ENCODE measurements at regions not wholly inside any gene's neighbourhood (a gene's known extent, or its start where the extent isn't known, plus 50 kb on each side); places are given as distances from the start of the nearest gene placed in this dataset.

- TF ChIP-seq EZH2 (IDR thresholded peaks at IDR 0.05) (no peak), CTCF (IDR thresholded peaks at IDR 0.05 in 2 of 3, conservative IDR thresholded peaks at IDR 0.05 in 1 of 3; ENCODE audit: borderline replicate concordance in 1 of 3, insufficient read depth in 1 of 3, low read depth in 2 of 3, low read length in 2 of 3) (no peak), YY1 (IDR thresholded peaks at IDR 0.05; ENCODE audit: extremely low read depth, insufficient replicate concordance, low read depth, low read length) (no peak), POLR2A (IDR thresholded peaks at IDR 0.05; ENCODE audit: borderline replicate concordance, extremely low read depth, insufficient read depth, insufficient read length) (no peak), POLR2AphosphoS5 (IDR thresholded peaks at IDR 0.05; ENCODE audit: low read depth, low read length) (no peak), MAX (IDR thresholded peaks at IDR 0.05) (no peak), EZH2phosphoT487 (IDR thresholded peaks at IDR 0.05; ENCODE audit: borderline replicate concordance) (no peak), CBX3 (IDR thresholded peaks at IDR 0.05; ENCODE audit: low read depth) (no peak)
Observed at GRCh38 chr7:132723506-132724081, 147.3 kb upstream of the PLXNA4 start.
